HFFc6 (cell line): ENCODE measurements at regions not wholly inside any gene's neighbourhood (a gene's known extent, or its start where the extent isn't known, plus 50 kb on each side); places are given as distances from the start of the nearest gene placed in this dataset.

Experiments used
- DNase-seq: peaks from one replicate; pipeline ENCODE4 v3.0.0-alpha.2; 2018
- H3K27ac Mint-ChIP-seq: 2 replicates; pipeline ENCODE4 v1.8.0; 2020; ENCODE audit warnings: mild to moderate bottlenecking, mixed read lengths
- H3K27me3 Mint-ChIP-seq: 2 replicates; pipeline ENCODE4 v1.8.0; 2021; ENCODE audit warnings: mild to moderate bottlenecking, moderate library complexity, mixed read lengths; ENCODE audit not compliant: insufficient read depth
- H3K36me3 Mint-ChIP-seq: 2 replicates; pipeline ENCODE4 v1.8.0; 2021; ENCODE audit warnings: low read depth, mixed read lengths
- H3K4me1 Mint-ChIP-seq: 2 replicates; pipeline ENCODE4 v1.8.0; 2020; ENCODE audit warnings: low read depth, mixed read lengths
- H3K4me3 Mint-ChIP-seq: 2 replicates; pipeline ENCODE4 v1.8.0; 2020; ENCODE audit warnings: mild to moderate bottlenecking, moderate library complexity, mixed read lengths
- H3K9me3 Mint-ChIP-seq: 2 replicates; pipeline ENCODE4 v1.8.0; 2020; ENCODE audit warnings: mild to moderate bottlenecking, mixed read lengths
- CTCF ChIP-seq: fragments of 200-600 bp; sonication (generic); IDR thresholded peaks from 2 replicates; pipeline ENCODE4 v1.5.0; 2021; ENCODE audit warnings: antibody characterized with exemption, mild to moderate bottlenecking

- Mint-ChIP-seq H3K27me3 (no peaks in the 10 kb centered on the region), H3K9me3 (peaks cover 57% of the 10 kb centered on the region), H3K36me3 (no peaks in the 10 kb centered on the region), H3K4me3 (no peak overlapping the region), H3K4me1 (no peaks in the 10 kb centered on the region), H3K27ac (no peak overlapping the region)
- no peak for TF ChIP-seq CTCF
- no peak for DNase-seq
Observed at GRCh38 chr6:23642849-23643248, 483.2 kb upstream of the NRSN1 start.

GRCh38 chr6:23647045-23647444 is 479.0 kb upstream of the NRSN1 start:
- no peaks in the 10 kb centered on the region; the same call in 1 of the 2 replicates for H3K27me3 Mint-ChIP-seq
- peaks cover 55% of the 10 kb centered on the region for H3K9me3 Mint-ChIP-seq
- no peak for DNase-seq
- no peaks in the 10 kb centered on the region for H3K36me3 Mint-ChIP-seq
- H3K27ac Mint-ChIP-seq, result no peak overlapping the region
- TF ChIP-seq CTCF, result no peak
- no peaks in the 10 kb centered on the region for H3K4me1 Mint-ChIP-seq
- H3K4me3 Mint-ChIP-seq, result no peak overlapping the region

- TF ChIP-seq CTCF, result no peak
- H3K9me3 Mint-ChIP-seq, result peaks cover 49% of the 10 kb centered on the region
- no peaks in the 10 kb centered on the region for H3K36me3 Mint-ChIP-seq
- H3K4me1 Mint-ChIP-seq, result no peaks in the 10 kb centered on the region
- H3K4me3 Mint-ChIP-seq, result no peak overlapping the region
- H3K27ac Mint-ChIP-seq, result no peak overlapping the region
- no peaks in the 10 kb centered on the region; the same call in 1 of the 2 replicates for H3K27me3 Mint-ChIP-seq
- DNase-seq, result no peak
Observed at GRCh38 chr6:23650676-23651075, 475.3 kb upstream of the NRSN1 start.

DNA sequence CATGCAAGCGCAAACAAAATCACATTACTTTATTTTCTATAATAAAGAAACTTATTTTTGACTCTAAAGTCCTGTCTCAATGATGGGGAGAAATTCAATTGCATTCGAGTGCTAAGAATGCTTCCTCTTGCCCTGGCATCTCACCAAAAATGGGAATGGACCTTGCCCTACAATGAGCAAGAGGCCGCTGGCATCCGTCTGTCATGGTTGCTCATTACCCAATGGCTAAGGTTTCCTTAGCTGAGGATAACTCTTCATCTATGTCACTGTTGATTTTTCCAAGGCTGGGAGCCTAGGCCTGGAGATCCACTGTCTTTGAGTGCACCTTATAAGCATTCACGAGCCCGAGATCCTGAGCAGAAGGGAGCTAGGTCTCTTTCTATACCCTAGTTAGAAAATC is 471.3 kb upstream of the NRSN1 start:
- peaks cover 48% of the 10 kb centered on the region for H3K9me3 Mint-ChIP-seq
- H3K27ac Mint-ChIP-seq, result no peak overlapping the region
- no peak for DNase-seq
- no peak for TF ChIP-seq CTCF
- H3K4me3 Mint-ChIP-seq, result no peak overlapping the region
- H3K4me1 Mint-ChIP-seq, result no peaks in the 10 kb centered on the region
- H3K36me3 Mint-ChIP-seq, result no peaks in the 10 kb centered on the region
- H3K27me3 Mint-ChIP-seq, result no peaks in the 10 kb centered on the region; the same call in 1 of the 2 replicates

- TF ChIP-seq CTCF, result no peak
- Mint-ChIP-seq H3K4me1 (no peaks in the 10 kb centered on the region), H3K9me3 (peaks cover 47% of the 10 kb centered on the region), H3K27ac (no peak overlapping the region), H3K27me3 (no peaks in the 10 kb centered on the region; the same call in 1 of the 2 replicates), H3K4me3 (no peak overlapping the region), H3K36me3 (no peaks in the 10 kb centered on the region)
- DNase-seq, result no peak
Observed at GRCh38 chr6:23655525-23655924, 470.5 kb upstream of the NRSN1 start.
